Esophagus (tissue), 2 donors: ENCODE measurements at regions not wholly inside any gene's neighbourhood (a gene's known extent, or its start where the extent isn't known, plus 50 kb on each side); places are given as distances from the start of the nearest gene placed in this dataset.

Source experiments
- H3K27ac ChIP-seq, 2 donors: one replicate each; pipeline ENCODE4 v1.5.1; 2013; ENCODE audit warnings: low read depth in 2 of 2, mild to moderate bottlenecking in 2 of 2, inconsistent platforms in 1 of 2, low read length in 1 of 2, moderate library complexity in 1 of 2
- H3K27me3 ChIP-seq, 2 donors: one replicate each; pipeline ENCODE4 v1.6.1; 2013; ENCODE audit warnings: low read length in 2 of 2, control low read depth in 1 of 2, mild to moderate bottlenecking in 1 of 2; ENCODE audit not compliant: insufficient read depth in 2 of 2, control insufficient read depth in 1 of 2
- H3K36me3 ChIP-seq, 2 donors: one replicate each; pipeline ENCODE4 v1.6.1; 2013; ENCODE audit warnings: low read length in 1 of 2; ENCODE audit not compliant: control insufficient read depth in 2 of 2, insufficient read depth in 2 of 2
- H3K4me1 ChIP-seq, 2 donors: one replicate each; pipeline ENCODE4 v1.6.1; 2013; ENCODE audit warnings: low read length in 1 of 2; ENCODE audit not compliant: control insufficient read depth in 2 of 2, insufficient read depth in 2 of 2
- H3K4me3 ChIP-seq, 2 donors: one replicate each; pipeline ENCODE4 v1.5.1; 2013; ENCODE audit warnings: low read length in 2 of 2, mild to moderate bottlenecking in 2 of 2, low read depth in 1 of 2, moderate library complexity in 1 of 2
- H3K9me3 ChIP-seq, 2 donors: one replicate each; pipeline ENCODE4 v1.6.1; 2013; ENCODE audit warnings: mild to moderate bottlenecking in 2 of 2, low read depth in 1 of 2, low read length in 1 of 2, moderate library complexity in 1 of 2; ENCODE audit not compliant: control insufficient read depth in 2 of 2, insufficient read depth in 1 of 2
- WGBS, 2 donors: extraction: QIAGEN DNeasy Blood & Tissue Kit; methylation state at CpG; one replicate each; pipeline ENCODE4 v1.1.7; 2013; 5-methylcytosine and 5-hydroxymethylcytosine counted together
- donor health status: healthy with polysubstance abuse.
- donor health status: Bipolar disorder and iron deficiency.

DNA sequence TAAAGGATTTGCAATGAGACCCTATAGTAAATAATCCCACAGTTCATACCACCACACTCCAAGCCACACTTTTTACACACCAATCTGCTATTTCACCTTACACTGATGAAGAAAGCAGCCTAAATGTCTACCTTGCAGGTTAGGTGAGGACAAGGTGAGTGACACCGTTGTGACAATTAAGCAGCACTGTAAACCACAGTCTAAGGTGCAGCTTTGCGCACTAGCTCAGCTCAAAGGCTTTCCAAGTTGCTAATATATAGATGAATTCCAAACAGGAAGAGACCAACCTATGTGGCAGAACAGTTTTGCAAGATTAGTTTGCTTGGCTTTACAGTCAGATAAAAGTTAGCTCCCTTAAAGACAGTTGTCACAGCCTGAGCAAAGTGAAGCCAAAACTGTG is 429.5 kb upstream of the MARCKS start:
- Histone ChIP-seq H3K4me1 (no peaks in the 10 kb centered on the region), H3K9me3 (no peaks in the 10 kb centered on the region), H3K36me3 (no peaks in the 10 kb centered on the region), H3K27ac (no peak overlapping the region), H3K4me3 (no peak overlapping the region), H3K27me3 (no peaks in the 10 kb centered on the region)
- 80 to 93% methylated on average over 2 of the region's 2 CpGs for WGBS, 2 donors

DNA sequence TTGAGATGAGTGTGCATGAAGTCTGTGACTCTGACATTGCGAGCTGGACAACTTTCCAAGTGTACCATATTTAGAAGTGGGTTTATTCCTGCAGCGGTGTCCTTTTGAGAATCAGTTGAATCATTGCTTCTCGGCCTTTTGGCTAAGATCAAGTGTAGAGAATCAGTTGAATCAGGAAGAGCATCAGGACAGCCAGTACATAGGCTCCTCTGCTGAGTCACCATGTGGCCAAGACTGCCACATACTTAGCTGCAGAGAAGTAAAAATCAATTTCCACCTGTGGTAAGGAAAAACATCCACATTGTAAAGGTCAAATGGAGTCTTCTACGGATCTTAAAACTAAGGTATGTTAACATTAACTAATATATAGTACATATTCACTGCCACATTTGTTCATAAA is 428.4 kb upstream of the MARCKS start:
- Histone ChIP-seq H3K36me3 (no peaks in the 10 kb centered on the region), H3K4me1 (no peaks in the 10 kb centered on the region), H3K4me3 (no peak overlapping the region), H3K27ac (no peak overlapping the region), H3K27me3 (no peaks in the 10 kb centered on the region), H3K9me3 (no peaks in the 10 kb centered on the region)
- 84 to 90% methylated on average over 4 of the region's 4 CpGs for WGBS, 2 donors

GRCh38 chr6:113432521-113433334 is 424.4 kb upstream of the MARCKS start:
- Histone ChIP-seq H3K27ac (peak overlapping the region in 1 of 2 donors; percentile 3), H3K4me1 (no peaks in the 10 kb centered on the region), H3K36me3 (no peaks in the 10 kb centered on the region), H3K4me3 (no peak overlapping the region), H3K9me3 (no peaks in the 10 kb centered on the region), H3K27me3 (no peaks in the 10 kb centered on the region)
- 93 to 94% methylated on average over 1 of the region's 1 CpG for WGBS, 2 donors

DNA sequence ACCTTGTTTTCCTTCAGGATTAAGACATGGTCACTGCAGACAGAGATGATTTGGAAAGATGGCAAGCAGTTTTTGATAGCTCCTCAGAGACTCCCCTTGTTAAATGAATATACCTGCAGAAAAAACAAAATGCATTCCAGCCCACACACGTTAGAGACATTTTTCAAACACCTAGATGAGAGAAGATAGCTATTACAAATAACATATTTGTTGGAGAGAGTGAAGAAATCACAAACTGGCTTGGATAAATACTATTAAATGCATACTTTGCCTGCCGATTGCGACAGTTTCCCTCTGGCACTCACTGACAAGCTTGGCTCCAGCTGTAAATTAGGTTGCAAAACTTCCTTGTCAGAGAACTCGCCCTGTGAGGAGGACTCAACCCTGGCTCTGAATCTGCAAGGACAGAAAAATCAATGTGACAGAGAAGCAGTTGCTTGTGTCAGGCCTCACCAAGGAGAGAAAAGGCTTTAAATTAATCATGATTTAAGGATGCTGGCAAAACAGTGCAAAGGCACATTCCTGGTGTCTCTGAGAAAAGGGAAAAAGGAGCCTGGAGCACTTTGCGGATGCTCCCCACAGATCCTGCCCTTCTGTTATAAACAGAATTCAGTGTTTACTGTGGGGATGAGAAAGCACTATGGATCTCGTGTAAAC is 423.7 kb upstream of the MARCKS start:
- H3K4me3 ChIP-seq = no peak overlapping the region
- no peaks in the 10 kb centered on the region for H3K4me1 ChIP-seq
- no peaks in the 10 kb centered on the region for H3K9me3 ChIP-seq
- H3K27ac ChIP-seq = no peak overlapping the region
- H3K36me3 ChIP-seq = no peaks in the 10 kb centered on the region
- WGBS, 2 donors = 29 to 36% methylated on average over 6 of the region's 6 CpGs
- H3K27me3 ChIP-seq = no peaks in the 10 kb centered on the region

DNA sequence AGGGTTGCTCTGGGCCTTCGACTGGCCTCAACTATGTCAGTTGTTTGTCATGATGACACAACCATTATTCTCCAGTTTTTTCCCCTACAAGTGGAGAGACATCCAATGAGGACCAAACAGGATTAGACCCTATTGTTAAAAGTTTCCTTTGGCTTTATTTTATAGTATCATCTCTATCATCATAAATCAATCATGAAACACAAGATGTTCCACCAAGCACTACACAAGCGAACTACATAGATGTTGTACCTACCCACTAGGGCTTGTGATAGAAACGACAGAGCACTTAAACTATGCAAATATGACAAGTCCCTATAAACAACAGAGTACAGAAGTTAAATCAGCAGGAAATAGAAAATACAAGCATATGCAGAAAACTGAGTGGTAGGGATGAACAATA is 422.5 kb upstream of the MARCKS start:
- H3K9me3 ChIP-seq = no peaks in the 10 kb centered on the region
- H3K36me3 ChIP-seq = no peaks in the 10 kb centered on the region
- H3K4me3 ChIP-seq = no peak overlapping the region
- WGBS, 2 donors = 80 to 85% methylated on average over 3 of the region's 3 CpGs
- no peak overlapping the region for H3K27ac ChIP-seq
- H3K4me1 ChIP-seq = no peaks in the 10 kb centered on the region
- no peaks in the 10 kb centered on the region for H3K27me3 ChIP-seq

DNA sequence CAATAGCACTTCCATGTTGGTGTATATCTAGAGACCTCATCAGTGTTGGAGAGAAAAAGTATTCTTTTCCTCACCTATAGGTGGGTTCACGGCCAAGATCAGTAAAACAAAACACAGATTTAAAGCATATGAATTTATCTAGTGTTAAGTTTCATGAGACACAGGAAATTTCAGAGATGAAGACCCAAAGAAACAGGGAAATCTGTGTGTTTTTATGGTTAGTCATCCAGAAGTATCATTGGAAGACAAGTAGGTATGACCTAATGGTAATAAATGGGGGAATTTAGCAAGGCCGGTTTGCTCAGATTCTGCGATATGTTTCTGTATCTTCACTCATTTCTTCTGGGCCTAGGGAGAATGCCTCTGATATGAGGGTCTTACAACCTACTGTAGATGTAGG is 419.6 kb upstream of the MARCKS start:
- Histone ChIP-seq H3K27me3 (no peaks in the 10 kb centered on the region), H3K4me3 (no peak overlapping the region), H3K9me3 (no peaks in the 10 kb centered on the region), H3K27ac (no peak overlapping the region), H3K36me3 (no peaks in the 10 kb centered on the region), H3K4me1 (no peaks in the 10 kb centered on the region)
- WGBS, 2 donors = 29 to 56% methylated on average over 3 of the region's 3 CpGs

GRCh38 chr6:113439866-113440265 is 417.3 kb upstream of the MARCKS start:
- no peak overlapping the region for H3K4me3 ChIP-seq
- no peaks in the 10 kb centered on the region for H3K9me3 ChIP-seq
- no peaks in the 10 kb centered on the region for H3K27me3 ChIP-seq
- no peaks in the 10 kb centered on the region for H3K36me3 ChIP-seq
- no peak overlapping the region for H3K27ac ChIP-seq
- H3K4me1 ChIP-seq = no peaks in the 10 kb centered on the region
- 73 to 81% methylated on average over 7 of the region's 7 CpGs for WGBS, 2 donors

DNA sequence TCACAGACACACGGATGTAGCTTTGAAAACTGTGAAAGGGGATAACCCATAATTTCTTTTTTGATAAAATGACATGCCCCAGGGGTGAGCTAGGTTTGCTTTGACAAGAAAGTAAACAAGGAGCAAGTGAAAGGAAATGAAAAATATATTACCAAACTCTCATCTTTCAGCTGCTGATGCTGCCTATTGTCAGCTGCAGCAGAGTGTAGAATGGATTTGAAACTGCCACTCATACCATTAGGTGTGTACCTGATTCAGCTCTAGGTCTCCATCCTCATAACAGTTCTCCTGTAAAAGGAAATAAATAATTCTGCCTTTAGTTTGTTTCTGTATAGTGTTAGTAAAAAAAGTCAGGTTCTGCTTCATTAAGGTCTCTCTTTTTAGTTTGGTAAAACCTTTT is 415.1 kb upstream of the MARCKS start:
- no peaks in the 10 kb centered on the region for H3K27me3 ChIP-seq
- no peak overlapping the region for H3K4me3 ChIP-seq
- WGBS, 2 donors = 43 to 44% methylated on average over 1 of the region's 1 CpG
- H3K27ac ChIP-seq = no peak overlapping the region
- H3K9me3 ChIP-seq = no peaks in the 10 kb centered on the region
- H3K36me3 ChIP-seq = no peaks in the 10 kb centered on the region
- no peaks in the 10 kb centered on the region for H3K4me1 ChIP-seq

GRCh38 chr6:113445201-113445600 is 411.9 kb upstream of the MARCKS start:
- Histone ChIP-seq H3K9me3 (no peaks in the 10 kb centered on the region), H3K27me3 (no peaks in the 10 kb centered on the region), H3K36me3 (no peaks in the 10 kb centered on the region), H3K4me1 (no peaks in the 10 kb centered on the region), H3K27ac (no peak overlapping the region), H3K4me3 (no peak overlapping the region)
- WGBS, 2 donors = 97 to 98% methylated on average over 3 of the region's 3 CpGs
